ENCODE measurements at regions not wholly inside any gene's neighbourhood (a gene's known extent, or its start where the extent isn't known, plus 50 kb on each side); places are given as distances from the start of the nearest gene placed in this dataset.

GRCh38 chr10:89115876-89116627, 91.1 kb downstream of the CH25H start:
- TF ChIP-seq, protein P1, sequence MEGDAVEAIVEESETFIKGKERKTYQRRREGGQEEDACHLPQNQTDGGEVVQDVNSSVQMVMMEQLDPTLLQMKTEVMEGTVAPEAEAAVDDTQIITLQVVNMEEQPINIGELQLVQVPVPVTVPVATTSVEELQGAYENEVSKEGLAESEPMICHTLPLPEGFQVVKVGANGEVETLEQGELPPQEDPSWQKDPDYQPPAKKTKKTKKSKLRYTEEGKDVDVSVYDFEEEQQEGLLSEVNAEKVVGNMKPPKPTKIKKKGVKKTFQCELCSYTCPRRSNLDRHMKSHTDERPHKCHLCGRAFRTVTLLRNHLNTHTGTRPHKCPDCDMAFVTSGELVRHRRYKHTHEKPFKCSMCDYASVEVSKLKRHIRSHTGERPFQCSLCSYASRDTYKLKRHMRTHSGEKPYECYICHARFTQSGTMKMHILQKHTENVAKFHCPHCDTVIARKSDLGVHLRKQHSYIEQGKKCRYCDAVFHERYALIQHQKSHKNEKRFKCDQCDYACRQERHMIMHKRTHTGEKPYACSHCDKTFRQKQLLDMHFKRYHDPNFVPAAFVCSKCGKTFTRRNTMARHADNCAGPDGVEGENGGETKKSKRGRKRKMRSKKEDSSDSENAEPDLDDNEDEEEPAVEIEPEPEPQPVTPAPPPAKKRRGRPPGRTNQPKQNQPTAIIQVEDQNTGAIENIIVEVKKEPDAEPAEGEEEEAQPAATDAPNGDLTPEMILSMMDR (IDR thresholded peaks at IDR 0.05), result no peak
- no peak for TF ChIP-seq POLR2A (IDR thresholded peaks at IDR 0.05)
- Histone ChIP-seq H3K36me3 (no peaks in the 10 kb centered on the region), H3K27ac (no peak overlapping the region), H3K4me1 (no peaks in the 10 kb centered on the region), H3K27me3 (no peaks in the 10 kb centered on the region), H3K9me3 (no peaks in the 10 kb centered on the region), H3K4me3 (no peak overlapping the region)
- DNase-seq, result no peak
- intact Hi-C loops (cut with DNase I; ENCODE audit: low total_unique reads), result no loop called here

- H3K4me1 ChIP-seq, result no peaks in the 10 kb centered on the region
- no peaks in the 10 kb centered on the region for H3K9me3 ChIP-seq
- no peak overlapping the region for H3K4me3 ChIP-seq
- H3K27me3 ChIP-seq, result no peaks in the 10 kb centered on the region
- intact Hi-C loops (cut with DNase I; ENCODE audit: low total_unique reads), result no loop called here
- H3K27ac ChIP-seq, result no peak overlapping the region
- no peaks in the 10 kb centered on the region for H3K36me3 ChIP-seq
- DNase-seq, result no peak
- TF ChIP-seq, protein P1 (IDR thresholded peaks at IDR 0.05), result no peak
- no peak for TF ChIP-seq POLR2A (IDR thresholded peaks at IDR 0.05)
Measured at GRCh38 chr10:89114846-89115625, 92.1 kb downstream of the CH25H start.

GRCh38 chr10:89102735-89103134, 104.4 kb downstream of the CH25H start:
- no peak for TF ChIP-seq POLR2A (IDR thresholded peaks at IDR 0.05)
- TF ChIP-seq, protein P1 (IDR thresholded peaks at IDR 0.05), result no peak
- intact Hi-C loops (cut with DNase I; ENCODE audit: low total_unique reads), result no loop called here
- H3K27ac ChIP-seq, result no peak overlapping the region
- H3K4me3 ChIP-seq, result no peak overlapping the region
- no peaks in the 10 kb centered on the region for H3K9me3 ChIP-seq
- no peaks in the 10 kb centered on the region for H3K36me3 ChIP-seq
- H3K27me3 ChIP-seq, result no peaks in the 10 kb centered on the region
- H3K4me1 ChIP-seq, result no peaks in the 10 kb centered on the region
- DNase-seq, result no peak

- H3K9me3 ChIP-seq, result no peaks in the 10 kb centered on the region
- H3K4me3 ChIP-seq, result no peak overlapping the region
- H3K4me1 ChIP-seq, result no peaks in the 10 kb centered on the region
- H3K36me3 ChIP-seq, result no peaks in the 10 kb centered on the region
- intact Hi-C loops (cut with DNase I; ENCODE audit: low total_unique reads), result no loop called here
- DNase-seq, result no peak
- no peak overlapping the region for H3K27ac ChIP-seq
- no peaks in the 10 kb centered on the region for H3K27me3 ChIP-seq
- TF ChIP-seq, protein P1 (IDR thresholded peaks at IDR 0.05), result no peak
- no peak for TF ChIP-seq POLR2A (IDR thresholded peaks at IDR 0.05)
Measured at GRCh38 chr10:89101943-89102342, 105.2 kb downstream of the CH25H start.

DNA sequence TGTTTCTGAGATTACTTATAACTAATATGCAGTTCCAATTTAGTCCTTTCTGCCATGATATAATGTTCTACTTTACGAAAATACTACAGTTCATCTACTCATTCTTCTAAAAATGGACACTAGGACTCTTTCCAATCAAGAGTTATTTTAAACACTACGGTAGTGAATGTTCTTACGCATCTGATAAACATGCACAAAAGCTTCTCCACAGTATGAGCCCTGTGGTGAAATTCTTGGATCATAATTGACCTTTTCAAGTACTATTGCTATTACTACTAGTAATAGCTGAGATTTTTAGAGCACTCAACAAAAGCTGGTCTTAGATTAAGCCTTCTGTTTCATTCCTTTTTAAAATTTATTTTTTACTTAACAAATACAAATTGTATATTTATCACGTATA, 106.4 kb downstream of the CH25H start:
- Histone ChIP-seq H3K9me3 (no peaks in the 10 kb centered on the region), H3K36me3 (no peaks in the 10 kb centered on the region), H3K27ac (no peak overlapping the region), H3K4me3 (no peak overlapping the region), H3K27me3 (no peaks in the 10 kb centered on the region), H3K4me1 (no peaks in the 10 kb centered on the region)
- intact Hi-C loops (cut with DNase I; ENCODE audit: low total_unique reads), result no loop called here
- no peak for DNase-seq
- TF ChIP-seq POLR2A (IDR thresholded peaks at IDR 0.05), result no peak
- TF ChIP-seq, protein P1 (IDR thresholded peaks at IDR 0.05), result no peak

All from uterus (tissue), 3 donors.